GM18868 (cell line): ENCODE measurements at regions not wholly inside any gene's neighbourhood (a gene's known extent, or its start where the extent isn't known, plus 50 kb on each side); places are given as distances from the start of the nearest gene placed in this dataset.

Experiments used
- ATAC-seq: cut with Tn5 transposase; IDR thresholded peaks from one replicate; pipeline ENCODE4 v1.9.1; 2021; ENCODE audit warnings: mild to moderate bottlenecking, moderate library complexity; ENCODE audit not compliant: unreplicated experiment

DNA sequence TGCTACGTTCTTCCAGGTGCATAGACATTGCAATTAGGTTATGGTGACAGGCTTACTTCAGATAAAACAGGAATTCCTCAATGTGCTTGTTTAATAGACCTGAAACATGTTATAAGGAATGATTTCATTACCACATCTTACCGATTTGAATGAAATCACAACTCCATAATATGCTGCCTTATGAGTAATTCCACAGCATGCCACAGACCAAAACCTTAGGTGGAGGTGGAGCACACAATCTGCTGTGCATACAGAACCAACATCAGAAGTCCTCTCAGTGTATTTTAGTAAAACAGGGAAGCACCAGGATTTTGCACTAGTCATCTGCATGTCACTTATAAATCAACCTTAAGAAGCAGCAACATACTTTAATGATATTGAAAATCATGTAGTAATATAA is 148.9 kb upstream of the TSHZ2 start:
- ATAC-seq: no peak

DNA sequence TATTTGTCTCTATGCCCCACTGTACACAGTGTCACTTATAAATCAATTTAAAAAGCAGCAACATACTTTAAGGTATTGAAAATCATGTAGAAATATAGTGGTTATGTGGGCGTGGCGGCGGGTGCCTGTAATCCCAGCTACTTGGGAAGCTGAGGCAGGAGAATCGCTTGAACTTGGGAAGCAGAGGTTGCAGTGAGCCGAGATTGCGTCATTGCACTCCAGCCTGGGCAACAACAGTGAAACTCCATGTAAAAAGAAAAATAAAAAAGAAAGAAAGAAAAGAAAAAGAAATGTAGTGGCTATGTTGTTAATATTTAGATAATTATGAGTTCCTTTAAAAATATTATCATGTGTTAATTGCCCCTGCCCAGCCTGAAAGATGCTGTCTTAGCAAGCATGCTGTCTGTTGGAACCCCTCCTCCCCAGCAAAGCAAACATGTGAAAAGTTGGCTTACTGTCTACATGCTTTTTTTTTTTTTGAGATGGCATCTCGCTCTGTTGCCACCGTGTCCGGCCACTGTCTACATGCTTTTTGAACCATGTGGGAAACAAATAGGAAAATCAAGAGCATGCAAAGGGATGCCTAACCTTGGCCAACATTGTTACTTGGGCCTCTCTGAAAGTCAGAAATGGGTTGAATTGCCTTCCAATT is 151.4 kb upstream of the TSHZ2 start:
- no peak for ATAC-seq

DNA sequence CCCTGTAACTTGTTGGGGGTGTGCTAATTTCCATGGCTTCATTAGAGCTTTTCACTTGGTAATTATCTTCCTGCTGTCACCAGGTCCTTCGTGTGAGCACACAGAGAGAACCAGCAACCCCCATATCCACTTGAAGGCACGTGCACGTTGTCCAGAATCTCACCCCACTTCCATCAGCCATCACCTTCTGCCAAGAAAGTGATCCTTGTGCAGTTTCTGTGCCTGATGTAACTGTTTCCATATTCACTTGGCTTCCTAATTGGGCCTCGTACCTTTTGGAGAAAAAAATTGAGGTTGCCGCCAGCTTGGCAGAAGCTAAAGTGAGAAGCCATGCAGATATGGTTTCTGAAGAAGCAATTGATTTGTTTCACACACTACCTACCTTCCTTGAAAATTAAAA is 153.7 kb upstream of the TSHZ2 start:
- ATAC-seq: no peak

DNA sequence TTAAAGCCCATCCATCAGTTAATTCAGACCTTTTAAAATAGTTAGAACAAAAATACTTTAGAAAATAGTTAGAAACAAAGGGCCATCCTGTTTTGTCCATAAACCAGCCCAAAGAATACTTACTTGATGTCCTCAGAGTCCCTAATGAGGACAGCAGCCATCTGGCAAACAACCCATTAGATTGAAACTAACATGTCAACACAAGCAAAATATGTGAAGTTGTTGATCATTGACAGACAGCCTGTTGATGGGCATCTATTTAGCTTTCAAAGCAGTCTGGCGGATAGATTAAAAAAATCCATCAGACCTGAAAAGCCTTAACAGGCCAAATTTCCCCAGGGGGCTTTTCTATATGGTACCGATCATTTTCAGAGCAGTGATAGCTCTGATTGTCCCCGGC is 154.2 kb upstream of the TSHZ2 start:
- no peak for ATAC-seq

DNA sequence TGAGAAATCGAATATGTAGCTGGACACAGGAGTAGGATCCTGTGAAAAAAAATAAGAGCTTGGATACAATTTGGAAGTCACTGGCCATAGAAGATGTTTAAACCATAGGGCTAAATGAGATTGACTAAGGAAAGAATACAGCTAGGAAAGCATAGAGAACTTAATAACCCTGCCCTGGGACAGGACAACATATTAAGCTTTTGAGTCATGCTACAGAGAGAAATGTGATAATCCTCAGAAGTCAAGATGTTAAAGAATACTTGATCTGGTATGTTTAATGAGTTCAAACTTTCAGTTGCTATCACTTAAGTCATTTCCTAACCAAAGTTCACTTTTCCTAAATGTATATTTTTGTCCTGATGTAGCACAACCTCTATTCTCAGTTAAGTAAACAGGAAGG is 154.6 kb upstream of the TSHZ2 start:
- no peak for ATAC-seq

DNA sequence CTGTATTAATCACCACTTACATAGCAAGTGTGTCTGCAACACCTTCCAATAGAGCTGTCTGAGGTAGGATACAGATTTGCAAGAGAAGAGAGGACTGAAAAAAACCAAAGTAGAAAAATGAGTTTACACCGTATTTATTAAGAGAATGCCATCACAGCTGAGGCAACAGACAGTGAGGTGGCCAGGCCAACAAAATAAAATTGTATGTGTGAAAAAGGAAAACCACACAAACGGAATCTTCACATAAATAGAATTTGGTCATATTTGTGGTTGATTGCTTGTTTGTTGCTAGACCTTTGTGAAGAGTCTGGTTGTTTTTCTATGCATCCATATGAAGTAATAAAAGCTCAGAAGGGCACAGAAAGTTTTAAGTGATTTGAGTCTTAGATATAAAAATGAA is 157.8 kb upstream of the TSHZ2 start:
- no peak for ATAC-seq

DNA sequence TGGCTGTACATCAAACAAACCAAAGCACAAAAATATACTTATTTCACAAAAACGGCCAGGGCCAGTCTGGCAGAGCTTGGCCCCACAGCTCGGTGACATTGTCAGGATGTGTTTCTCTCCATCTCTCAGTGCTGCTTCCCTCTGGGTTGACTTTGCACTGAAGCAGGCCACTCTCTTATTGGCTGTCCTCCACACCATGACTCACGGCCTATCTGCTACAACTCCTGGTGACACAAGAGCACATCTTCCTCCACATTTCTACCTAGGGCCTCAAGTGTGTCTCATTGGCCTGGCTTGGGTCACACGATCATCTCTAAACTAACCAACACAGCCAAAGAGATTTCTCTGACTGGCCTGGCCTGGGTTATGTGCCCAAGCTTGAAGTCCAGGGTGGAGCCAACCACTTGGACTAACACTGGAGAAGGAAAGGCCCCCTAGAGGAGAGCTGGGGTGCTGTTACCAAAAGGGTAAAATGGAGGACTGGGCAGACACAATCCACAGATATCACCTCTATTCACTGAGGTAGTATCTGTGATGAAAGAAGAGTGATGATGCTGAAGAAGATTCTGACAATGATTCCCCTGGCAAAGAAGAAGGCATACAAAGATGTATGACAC is 159.8 kb upstream of the TSHZ2 start:
- no peak for ATAC-seq

DNA sequence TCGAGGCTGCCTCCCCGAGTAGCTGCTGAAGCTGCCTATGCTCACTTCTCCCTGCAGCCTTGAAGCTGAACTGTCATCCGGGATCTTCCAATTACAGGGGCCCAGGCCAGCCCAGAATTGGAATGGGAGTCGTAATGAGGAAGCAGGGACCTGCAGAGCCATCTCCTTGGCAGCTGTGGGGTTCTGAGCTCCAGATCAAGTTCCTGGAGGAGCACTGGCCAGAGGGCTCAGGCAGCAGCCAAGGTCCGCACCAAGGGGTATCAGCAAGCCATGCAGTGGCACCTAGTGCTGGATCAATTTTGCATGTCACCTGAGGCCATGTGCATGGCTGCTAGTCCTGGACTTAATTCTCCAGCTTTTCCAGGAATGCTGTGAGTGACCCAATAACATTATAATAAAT is 163.2 kb upstream of the TSHZ2 start:
- ATAC-seq: no peak

DNA sequence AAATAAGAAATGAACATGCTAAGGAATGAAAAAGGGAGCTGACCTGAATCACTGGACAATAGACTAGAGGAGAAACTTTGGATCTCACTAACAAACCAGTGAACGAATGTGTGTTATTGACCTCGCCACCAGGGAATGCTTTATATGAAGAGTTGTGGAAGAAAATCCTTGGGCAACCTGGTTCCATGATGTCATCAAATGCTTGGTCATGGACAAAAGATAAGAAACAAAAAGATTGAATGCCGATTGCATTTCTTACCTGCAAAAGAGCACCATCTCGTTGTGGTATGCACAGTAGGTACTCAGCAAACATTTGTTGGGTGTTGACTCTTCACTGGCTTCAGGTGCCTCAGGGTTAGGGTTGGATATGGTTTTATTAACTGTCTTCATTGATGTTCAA is 165.2 kb upstream of the TSHZ2 start:
- no peak for ATAC-seq

DNA sequence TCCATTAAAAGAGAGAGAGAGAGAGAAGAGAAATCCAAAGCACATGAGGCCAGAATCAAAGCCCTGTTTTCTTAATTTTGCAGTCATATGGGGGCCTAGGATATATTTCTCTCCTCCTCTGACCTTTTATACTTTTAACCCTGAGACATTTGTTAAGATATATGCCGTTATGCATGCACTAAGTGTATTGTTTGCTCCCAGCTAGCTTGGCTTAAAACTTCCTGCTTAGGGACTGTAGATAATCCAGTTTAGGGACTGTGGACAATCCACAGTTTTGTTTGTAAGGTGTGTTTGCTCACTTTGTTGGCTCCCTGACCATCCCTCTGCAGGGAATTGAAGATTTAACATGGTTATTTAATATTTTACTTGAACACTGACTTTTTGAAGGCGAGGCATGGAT is 166.3 kb upstream of the TSHZ2 start:
- no peak for ATAC-seq

DNA sequence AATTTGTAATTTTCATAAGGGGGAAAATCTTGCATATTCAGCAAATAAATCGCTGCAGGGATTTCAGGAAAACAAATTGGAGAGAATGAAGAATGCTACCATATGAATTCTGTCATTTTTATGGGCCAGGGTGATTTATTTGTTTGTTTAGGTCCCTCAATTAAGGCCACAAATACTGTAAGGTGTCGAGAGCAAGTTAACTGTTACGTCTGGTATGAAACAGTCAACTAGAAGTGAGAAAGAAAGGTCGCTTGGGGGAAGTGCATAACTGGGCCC is 166.9 kb upstream of the TSHZ2 start:
- no peak for ATAC-seq

DNA sequence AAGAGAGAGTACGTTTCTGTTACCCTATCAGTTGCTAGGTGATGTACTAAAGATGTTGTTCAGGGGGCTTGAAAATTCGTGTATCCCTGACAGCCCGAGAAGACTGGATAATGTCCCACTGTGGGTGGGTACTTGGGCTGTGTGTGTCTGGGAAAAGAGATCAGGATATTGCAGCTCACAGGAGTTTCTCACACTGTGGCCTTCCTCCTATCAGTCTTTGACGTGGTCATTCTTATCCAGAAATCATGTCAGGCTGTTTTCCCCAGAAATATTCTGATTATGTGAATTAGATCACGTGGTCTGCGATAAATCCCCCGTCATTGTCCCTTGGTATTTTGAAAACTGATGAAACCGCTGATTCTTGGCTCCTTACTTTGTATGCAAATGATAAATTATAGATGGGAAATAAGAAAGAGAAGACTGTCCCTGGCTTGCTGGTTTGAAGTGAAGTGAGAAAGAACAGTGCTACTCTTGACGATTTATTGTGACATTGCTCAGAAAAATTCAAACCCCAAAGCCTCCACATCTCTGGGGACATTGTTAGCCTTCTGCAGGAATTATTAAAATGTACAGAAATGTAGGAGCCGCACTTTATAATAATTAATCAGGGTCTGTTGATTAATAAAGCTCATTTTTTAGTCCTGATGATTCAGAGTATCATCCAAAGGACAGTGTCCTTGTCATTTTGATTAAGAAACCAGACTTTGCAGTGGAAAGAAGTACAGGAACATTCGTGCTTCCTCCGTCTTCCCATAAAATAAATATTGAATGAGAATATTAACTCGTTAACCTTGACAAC is 167.5 kb upstream of the TSHZ2 start:
- ATAC-seq: no peak

DNA sequence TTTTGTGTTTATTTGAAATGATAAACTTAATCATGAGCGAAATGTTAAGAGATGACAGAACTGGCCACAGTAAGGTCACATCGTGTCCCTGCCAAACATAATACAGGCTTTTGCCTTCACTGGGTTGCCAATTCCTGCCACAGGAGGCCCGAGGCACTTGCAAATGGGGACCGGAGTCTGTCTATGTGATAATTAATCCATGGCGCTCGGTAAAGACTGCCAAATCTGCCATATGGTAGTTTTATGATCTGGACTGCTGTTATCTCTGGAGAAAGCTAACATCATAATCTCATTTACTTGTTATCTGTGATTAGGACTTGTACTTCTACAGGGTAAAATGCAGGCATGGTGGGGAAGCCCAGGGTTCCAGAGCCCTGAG is 170.5 kb upstream of the TSHZ2 start:
- no peak for ATAC-seq

DNA sequence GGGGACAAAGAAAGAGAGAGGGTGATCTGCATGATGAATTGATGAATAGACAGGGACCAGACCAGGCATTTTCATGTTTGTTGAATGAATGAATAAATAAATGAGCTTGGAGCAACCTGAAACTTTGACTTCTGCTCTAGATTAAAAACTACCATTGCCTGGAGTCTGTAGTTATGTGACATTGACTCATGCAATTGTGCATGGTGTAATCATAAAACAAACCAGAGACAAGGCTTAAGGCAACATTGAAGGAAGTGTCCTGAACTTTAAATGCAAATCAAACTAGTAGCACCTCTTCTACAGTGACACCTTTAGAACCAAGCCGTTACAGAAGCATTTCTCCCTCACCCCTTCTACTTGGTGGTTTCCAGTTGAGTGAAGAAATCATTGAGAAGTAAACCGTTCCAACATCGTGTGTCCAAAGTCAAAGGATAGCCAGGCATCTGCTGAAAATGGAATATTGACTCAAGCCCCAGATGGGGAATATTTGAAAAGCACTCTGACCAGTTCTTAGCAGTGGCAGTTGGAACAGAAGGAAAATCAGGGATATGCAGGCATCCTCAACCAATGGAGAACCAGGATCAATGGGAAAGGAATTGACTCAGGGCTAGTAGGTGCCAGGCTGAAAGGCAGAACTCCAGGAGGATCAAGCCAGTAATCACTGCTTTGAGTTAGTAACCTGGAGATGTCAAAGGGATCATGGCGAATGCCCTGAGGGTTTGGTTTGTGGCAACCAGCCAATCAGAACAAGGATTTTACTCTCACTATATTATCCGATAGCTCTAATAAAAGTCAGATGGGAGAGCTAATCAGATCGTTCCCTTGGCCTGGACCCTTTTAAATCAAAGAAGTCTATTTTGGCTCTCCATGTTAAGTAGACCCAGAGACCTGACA is 171.2 kb upstream of the TSHZ2 start:
- ATAC-seq: no peak

DNA sequence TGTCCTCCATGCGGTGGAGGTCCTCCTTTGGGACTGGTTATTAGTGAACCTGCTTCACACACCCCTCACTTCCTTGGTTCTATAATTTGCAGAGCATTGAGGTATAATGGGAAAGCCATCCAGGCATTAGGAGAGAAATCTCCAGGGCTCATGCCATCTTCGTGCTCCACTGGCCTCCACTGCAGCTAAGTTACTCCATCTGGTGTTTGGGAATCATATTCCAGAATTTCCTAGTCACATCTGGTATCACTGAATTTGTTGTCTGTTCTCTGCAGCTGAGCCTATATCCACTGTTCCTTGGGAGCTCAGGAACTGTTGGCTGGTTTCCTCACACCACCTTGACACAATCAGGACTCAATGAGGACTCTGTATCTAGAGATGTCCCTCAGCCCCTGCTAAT is 173.0 kb upstream of the TSHZ2 start:
- ATAC-seq: no peak

DNA sequence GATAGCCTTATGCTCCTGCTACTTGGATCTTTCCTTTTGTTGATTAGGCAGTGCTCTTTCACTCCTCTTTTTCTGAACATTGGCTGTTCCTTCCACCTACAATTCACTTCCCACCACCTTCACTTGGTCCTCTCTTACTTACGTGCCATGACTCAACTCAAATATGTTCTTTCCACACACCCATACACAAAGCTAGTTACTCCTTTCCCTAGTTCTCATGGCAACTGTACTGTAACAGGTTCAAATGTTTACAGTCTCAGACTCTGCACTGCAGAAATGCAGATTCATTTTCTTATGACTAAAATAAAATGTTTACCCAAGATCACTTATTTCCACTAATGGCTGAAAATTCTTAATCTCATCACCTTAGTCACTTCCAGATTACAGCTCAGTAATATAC is 174.0 kb upstream of the TSHZ2 start:
- no peak for ATAC-seq

DNA sequence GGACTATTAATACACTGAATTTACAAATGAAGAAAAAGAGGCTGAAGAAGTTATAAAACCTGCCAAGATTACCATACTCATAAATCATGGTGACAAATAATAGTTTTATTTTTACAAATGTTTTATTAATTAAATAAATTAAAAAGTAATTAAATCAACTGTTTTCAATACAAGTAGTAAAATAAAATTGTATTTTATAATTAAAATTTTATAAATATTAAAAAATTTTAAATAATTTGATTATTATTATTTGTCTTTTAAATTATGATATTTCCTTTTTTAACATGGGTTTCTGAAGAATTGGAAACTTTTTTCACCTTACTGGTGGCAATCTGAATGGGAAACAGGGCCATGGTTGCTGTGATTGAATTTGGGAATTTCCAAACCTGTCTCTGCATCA is 177.3 kb upstream of the TSHZ2 start:
- no peak for ATAC-seq

DNA sequence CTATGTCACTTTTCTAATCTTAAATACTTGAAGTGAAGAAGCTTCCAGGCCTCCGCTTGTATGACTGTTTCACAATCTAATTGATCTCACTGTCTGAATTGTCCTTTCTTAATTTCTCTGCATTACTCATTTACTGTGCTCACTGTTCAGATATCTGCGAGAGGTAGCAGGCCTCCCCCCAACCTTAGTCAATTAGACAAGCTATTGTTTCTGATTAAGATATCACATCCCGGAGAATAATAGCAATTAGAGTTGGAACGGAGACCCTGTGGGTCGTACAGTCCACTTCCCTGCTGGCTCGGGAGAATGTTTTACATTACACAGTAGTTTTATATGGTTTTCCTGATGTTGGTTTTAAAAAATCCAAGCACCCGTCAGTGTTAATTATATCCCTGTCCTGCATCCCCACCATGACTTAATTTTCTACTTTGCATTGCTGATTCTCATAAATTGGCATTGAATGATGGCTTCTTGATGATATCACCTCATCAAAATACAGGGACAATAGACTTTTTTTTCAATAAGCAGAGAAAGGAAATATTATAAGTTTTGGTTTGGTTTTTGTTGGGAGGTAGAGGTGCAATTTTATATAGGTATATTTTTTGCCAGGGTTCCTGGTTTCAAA is 178.7 kb upstream of the TSHZ2 start:
- no peak for ATAC-seq

DNA sequence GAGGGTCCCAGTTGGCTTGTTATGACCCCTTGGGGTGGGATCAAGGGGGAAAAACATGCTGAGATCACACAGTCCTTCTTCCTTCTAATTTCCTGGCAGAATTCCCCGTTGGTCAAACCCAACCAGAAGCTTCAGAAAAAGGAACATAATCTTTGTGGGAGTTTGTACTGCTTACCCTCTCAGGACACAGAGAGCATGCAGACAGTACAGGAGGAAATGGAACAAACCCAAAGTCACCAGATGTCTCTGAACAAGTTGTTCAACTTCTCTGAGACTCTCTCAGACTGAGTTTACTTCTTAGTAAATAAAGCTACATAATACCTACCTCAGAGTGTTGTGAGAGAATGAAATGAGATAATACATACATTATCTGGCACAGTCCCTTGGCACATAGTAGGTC is 181.1 kb upstream of the TSHZ2 start:
- no peak for ATAC-seq

DNA sequence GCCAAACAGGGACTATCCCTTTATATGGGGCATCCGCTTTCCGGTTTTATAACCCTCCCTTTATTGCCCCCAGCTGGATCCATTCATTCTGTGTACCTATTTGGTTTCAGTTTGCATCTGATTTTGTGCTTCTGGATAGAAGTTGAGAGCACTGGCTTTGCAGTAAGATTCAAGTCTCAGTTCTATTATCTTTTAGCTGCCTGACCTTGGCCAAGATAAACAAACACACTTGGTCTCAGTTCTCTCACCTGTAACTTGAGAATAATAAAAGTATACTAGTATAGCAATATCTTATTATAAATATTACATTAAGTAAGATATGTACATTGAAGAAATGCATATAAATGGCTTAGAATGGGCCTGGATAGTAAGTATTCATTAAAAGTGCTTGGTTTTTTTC is 182.4 kb upstream of the TSHZ2 start:
- ATAC-seq: no peak

DNA sequence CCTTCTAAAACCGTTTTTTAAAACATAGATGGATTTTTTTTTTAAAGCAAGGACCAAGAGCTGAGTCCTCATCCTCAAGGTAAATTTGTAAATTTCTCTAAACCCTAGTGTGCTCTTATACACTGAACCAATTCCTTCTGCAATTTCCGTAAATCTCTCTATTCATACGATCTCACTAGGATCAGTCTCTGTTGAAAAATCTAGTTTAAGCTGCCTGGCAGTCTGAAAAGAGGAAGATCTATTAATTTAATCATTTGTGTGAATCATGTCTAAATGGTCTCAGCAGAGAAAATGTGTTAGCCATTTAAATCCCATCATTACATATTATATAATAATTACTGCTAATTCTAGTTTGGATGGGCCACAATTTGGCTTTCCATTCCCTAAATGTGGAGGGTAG is 184.2 kb upstream of the TSHZ2 start:
- ATAC-seq: no peak
